ENCODE measurements at regions not wholly inside any gene's neighbourhood (a gene's known extent, or its start where the extent isn't known, plus 50 kb on each side); places are given as distances from the start of the nearest gene placed in this dataset.

- Mint-ChIP-seq H3K4me3 (no peak overlapping the region), H3K36me3 (no peaks in the 10 kb centered on the region), H3K27me3 (ENCODE audit: low read depth) (no peaks in the 10 kb centered on the region), H3K9me3 (peaks cover 12% of the 10 kb centered on the region), H3K4me1 (peaks cover 7% of the 10 kb centered on the region), H3K27ac (no peak overlapping the region)
- ChIA-PET POLR2A (no interaction called here), CTCF (interaction anchor here (1.6 kb wide), 1 partner anchor 19 kb away, joined by 3 read pairs; no protein-coding TSS in a partner anchor)
- TF ChIP-seq SMAD4 (CRISPR knock-in tag; IDR thresholded peaks at IDR 0.05), result no peak
- TF ChIP-seq E2F5 (CRISPR knock-in tag; IDR thresholded peaks at IDR 0.05), result no peak
- TF ChIP-seq HMGA2 (CRISPR knock-in tag; IDR thresholded peaks at IDR 0.05), result no peak
- no peak for TF ChIP-seq ERG (CRISPR knock-in tag; IDR thresholded peaks at IDR 0.05)
- ATAC-seq, result no peak
- DNase-seq (ENCODE audit: low spot score), result no peak
Observed at GRCh38 chr12:75591628-75592027, 80.2 kb upstream of the KRR1 start.

GRCh38 chr12:75589801-75590200 is 78.4 kb upstream of the KRR1 start:
- TF ChIP-seq SMAD3 (CRISPR knock-in tag; IDR thresholded peaks at IDR 0.05; ENCODE audit: borderline replicate concordance), result no peak
- TF ChIP-seq TCF7 (CRISPR knock-in tag; IDR thresholded peaks at IDR 0.05; ENCODE audit: low read depth), result no peak
- no peak for TF ChIP-seq CREM (CRISPR knock-in tag; IDR thresholded peaks at IDR 0.05)
- TF ChIP-seq FOXP1 (CRISPR knock-in tag; IDR thresholded peaks at IDR 0.05; ENCODE audit: borderline replicate concordance), result no peak
- TF ChIP-seq ATF3 (CRISPR knock-in tag; conservative IDR thresholded peaks at IDR 0.05), result no peak
- no peak for TF ChIP-seq E2F5 (CRISPR knock-in tag; IDR thresholded peaks at IDR 0.05)
- no peak for TF ChIP-seq CBFB (CRISPR knock-in tag; IDR thresholded peaks at IDR 0.05; ENCODE audit: low read depth)
- no peak for DNase-seq (ENCODE audit: low spot score)
- POLR2A ChIA-PET, result no interaction called here
- CTCF ChIA-PET, result no interaction called here
- no peak for ATAC-seq
- no peaks in the 10 kb centered on the region for H3K36me3 Mint-ChIP-seq
- H3K27me3 Mint-ChIP-seq (ENCODE audit: low read depth), result no peaks in the 10 kb centered on the region
- H3K4me3 Mint-ChIP-seq, result no peak overlapping the region
- peaks cover 7% of the 10 kb centered on the region for H3K4me1 Mint-ChIP-seq
- H3K27ac Mint-ChIP-seq, result no peak overlapping the region
- H3K9me3 Mint-ChIP-seq, result peaks cover 3% of the 10 kb centered on the region

GRCh38 chr12:75587340-75588106 is 76.1 kb upstream of the KRR1 start:
- TF ChIP-seq HMGA2 (CRISPR knock-in tag; IDR thresholded peaks at IDR 0.05) (no peak), JAZF1 (CRISPR knock-in tag; IDR thresholded peaks at IDR 0.05) (no peak), SMAD3 (CRISPR knock-in tag; IDR thresholded peaks at IDR 0.05; ENCODE audit: borderline replicate concordance) (no peak), MLX (CRISPR knock-in tag; IDR thresholded peaks at IDR 0.05) (no peak), NR3C1 (CRISPR knock-in tag; conservative IDR thresholded peaks at IDR 0.05; ENCODE audit: low read depth) (no peak), ELF4 (CRISPR knock-in tag; IDR thresholded peaks at IDR 0.05; ENCODE audit: low read depth) (no peak), FOXJ3 (CRISPR knock-in tag; IDR thresholded peaks at IDR 0.05; ENCODE audit: borderline replicate concordance) (no peak), ZNF138 (CRISPR knock-in tag; conservative IDR thresholded peaks at IDR 0.05) (no peak), CDX4 (CRISPR knock-in tag; IDR thresholded peaks at IDR 0.05; ENCODE audit: borderline replicate concordance) (no peak)
- no peaks in the 10 kb centered on the region for H3K9me3 Mint-ChIP-seq
- H3K27ac Mint-ChIP-seq, result no peak overlapping the region
- CTCF ChIA-PET, result no interaction called here
- DNase-seq (ENCODE audit: low spot score), result no peak
- no peaks in the 10 kb centered on the region for H3K27me3 Mint-ChIP-seq (ENCODE audit: low read depth)
- no peaks in the 10 kb centered on the region for H3K36me3 Mint-ChIP-seq
- H3K4me1 Mint-ChIP-seq, result no peaks in the 10 kb centered on the region
- no peak for ATAC-seq
- POLR2A ChIA-PET, result no interaction called here
- no peak overlapping the region for H3K4me3 Mint-ChIP-seq

All from WTC11 (cell line).